H9 (cell line): ENCODE measurements at regions not wholly inside any gene's neighbourhood (a gene's known extent, or its start where the extent isn't known, plus 50 kb on each side); places are given as distances from the start of the nearest gene placed in this dataset.

ENCODE experiments used
- DNase-seq: peaks from one replicate; pipeline ENCODE4 v3.0.0-alpha.2; 2017
- H2AFZ ChIP-seq: one replicate; pipeline ENCODE4 v1.6.1; 2013; ENCODE audit warnings: mild to moderate bottlenecking, low read length, control low read depth, moderate library complexity
- H2AK5ac ChIP-seq: 2 replicates; pipeline ENCODE4 v1.6.1; 2013; ENCODE audit warnings: low read length, control low read depth, mixed read lengths; ENCODE audit not compliant: insufficient read length
- H2BK120ac ChIP-seq: one replicate; pipeline ENCODE4 v1.6.1; 2013; ENCODE audit warnings: low read depth, mild to moderate bottlenecking, low read length, control low read depth, inconsistent platforms; ENCODE audit not compliant: poor library complexity, severe bottlenecking
- H2BK12ac ChIP-seq: 2 replicates; pipeline ENCODE4 v1.6.1; 2013; ENCODE audit warnings: low read length, control low read depth, mixed read lengths, low read depth; ENCODE audit not compliant: insufficient read length
- H2BK15ac ChIP-seq: 2 replicates; pipeline ENCODE4 v1.6.1; 2013; ENCODE audit warnings: low read depth, low read length, control low read depth
- H2BK20ac ChIP-seq: one replicate; pipeline ENCODE4 v1.6.1; 2013; ENCODE audit warnings: low read depth, mild to moderate bottlenecking, low read length, control low read depth, inconsistent platforms; ENCODE audit not compliant: poor library complexity, severe bottlenecking
- H2BK5ac ChIP-seq: 2 replicates; pipeline ENCODE4 v1.6.1; 2013; ENCODE audit warnings: low read length, control low read depth, mixed read lengths; ENCODE audit not compliant: insufficient read length
- H3K14ac ChIP-seq: 2 replicates; pipeline ENCODE4 v1.6.1; 2013; ENCODE audit warnings: low read length, control low read depth; ENCODE audit not compliant: insufficient read depth
- H3K18ac ChIP-seq: 2 replicates; pipeline ENCODE4 v1.6.1; 2013; ENCODE audit warnings: low read depth, mild to moderate bottlenecking, mixed read lengths, low read length, control low read depth; ENCODE audit not compliant: insufficient read length
- H3K23ac ChIP-seq: 2 replicates; pipeline ENCODE4 v1.6.1; 2013; ENCODE audit warnings: low read length, control low read depth, mixed read lengths, low read depth; ENCODE audit not compliant: insufficient read length
- H3K23me2 ChIP-seq: 2 replicates; pipeline ENCODE4 v1.6.1; 2013; ENCODE audit warnings: low read depth, mild to moderate bottlenecking, mixed read lengths, low read length, control low read depth; ENCODE audit not compliant: insufficient read length, poor library complexity, severe bottlenecking
- H3K27ac ChIP-seq: 2 replicates; pipeline ENCODE4 v1.5.1; 2013; ENCODE audit warnings: low read length, control low read depth, mixed read lengths, low read depth; ENCODE audit not compliant: insufficient read length
- H3K27me3 ChIP-seq: 2 replicates; pipeline ENCODE4 v1.6.1; 2013; ENCODE audit warnings: low read length, control low read depth, inconsistent platforms; ENCODE audit not compliant: insufficient read depth
- H3K4ac ChIP-seq: 2 replicates; pipeline ENCODE4 v1.6.1; 2013; ENCODE audit warnings: low read depth, mild to moderate bottlenecking, control low read depth, inconsistent platforms, low read length, moderate library complexity
- H3K4me1 ChIP-seq: 2 replicates; pipeline ENCODE4 v1.6.1; 2013; ENCODE audit warnings: low read length, control low read depth, inconsistent platforms; ENCODE audit not compliant: insufficient read depth
- H3K4me2 ChIP-seq: 2 replicates; pipeline ENCODE4 v1.6.1; 2013; ENCODE audit warnings: low read length, control low read depth, mixed read lengths; ENCODE audit not compliant: insufficient read length, insufficient read depth
- H3K56ac ChIP-seq: 2 replicates; pipeline ENCODE4 v1.6.1; 2013; ENCODE audit warnings: low read depth, mild to moderate bottlenecking, mixed read lengths, low read length, control low read depth; ENCODE audit not compliant: insufficient read length
- H3K79me1 ChIP-seq: 2 replicates; pipeline ENCODE4 v1.6.1; 2013; ENCODE audit warnings: low read depth, mild to moderate bottlenecking, moderate library complexity, low read length, control low read depth, inconsistent platforms; ENCODE audit not compliant: insufficient read depth, poor library complexity, severe bottlenecking
- H3K79me2 ChIP-seq: 2 replicates; pipeline ENCODE4 v1.6.1; 2013; ENCODE audit warnings: low read length, control low read depth, inconsistent platforms; ENCODE audit not compliant: insufficient read depth
- H3K9ac ChIP-seq: 2 replicates; pipeline ENCODE4 v1.6.1; 2013; ENCODE audit warnings: low read length, control low read depth, mixed read lengths; ENCODE audit not compliant: insufficient read length; ENCODE audit errors: extremely low read depth
- H3K9me3 ChIP-seq: one replicate; pipeline ENCODE4 v1.6.1; 2013; ENCODE audit warnings: low read depth, low read length, inconsistent platforms; ENCODE audit not compliant: control insufficient read depth
- H3T11ph ChIP-seq: one replicate; pipeline ENCODE4 v1.6.1; 2013; ENCODE audit warnings: mild to moderate bottlenecking, low read length, control low read depth, inconsistent platforms
- H4K20me1 ChIP-seq: one replicate; pipeline ENCODE4 v1.6.1; 2013; ENCODE audit not compliant: control insufficient read depth, insufficient read length, insufficient read depth
- H4K5ac ChIP-seq: 2 replicates; pipeline ENCODE4 v1.6.1; 2013; ENCODE audit warnings: low read depth, mild to moderate bottlenecking, mixed read lengths, low read length, control low read depth; ENCODE audit not compliant: insufficient read length
- H4K8ac ChIP-seq: replicated peaks from 2 replicates; pipeline ENCODE4 v1.6.1; 2013; ENCODE audit warnings: low read length, control low read depth, mixed read lengths, low read depth; ENCODE audit not compliant: insufficient read length
- H4K91ac ChIP-seq: 2 replicates; pipeline ENCODE4 v1.6.1; 2013; ENCODE audit warnings: low read depth, mild to moderate bottlenecking, moderate library complexity, mixed read lengths, low read length, control low read depth; ENCODE audit not compliant: insufficient read length
- H3K27ac Mint-ChIP-seq, 3 experiments: 2 replicates in 2 of 3; 3 replicates in 1 of 3; pipeline ENCODE4 v1.8.0; 2020 to 2021; ENCODE audit warnings: mixed read lengths in 3 of 3, mild to moderate bottlenecking in 1 of 3, moderate library complexity in 1 of 3
- H3K27me3 Mint-ChIP-seq: 2 replicates; pipeline ENCODE4 v1.8.0; 2021; ENCODE audit warnings: low read depth, mild to moderate bottlenecking, moderate library complexity, mixed read lengths
- H3K36me3 Mint-ChIP-seq, 3 experiments: 2 replicates in 2 of 3; 3 replicates in 1 of 3; pipeline ENCODE4 v1.8.0; 2020 to 2021; ENCODE audit warnings: low read depth in 3 of 3, mixed read lengths in 3 of 3; ENCODE audit not compliant: insufficient read depth in 1 of 3
- H3K4me1 Mint-ChIP-seq, 2 experiments: 2 replicates each; pipeline ENCODE4 v1.8.0; 2020; ENCODE audit warnings: mixed read lengths in 2 of 2
- H3K4me3 Mint-ChIP-seq, 2 experiments: 2 replicates in 1 of 2; 3 replicates in 1 of 2; pipeline ENCODE4 v1.8.0; 2020 to 2021; ENCODE audit warnings: mild to moderate bottlenecking in 2 of 2, mixed read lengths in 2 of 2, moderate library complexity in 1 of 2
- H3K9me3 Mint-ChIP-seq, 2 experiments: 2 replicates in 1 of 2; 3 replicates in 1 of 2; pipeline ENCODE4 v1.8.0; 2020; ENCODE audit warnings: mild to moderate bottlenecking in 2 of 2, mixed read lengths in 2 of 2, moderate library complexity in 1 of 2
- WGBS: extraction: QIAGEN DNeasy Blood & Tissue Kit; methylation state at CpG from one replicate; pipeline ENCODE4 v1.1.7; 2013; ENCODE audit warnings: missing lambda C conversion rate, low lambda C conversion rate, mixed read lengths; ENCODE audit not compliant: insufficient read length; ENCODE audit errors: extremely low coverage; 5-methylcytosine and 5-hydroxymethylcytosine counted together
- TF ChIP-seq, protein P1 (sequence below): fragments of 200-600 bp; sonication (generic); conservative IDR thresholded peaks from 3 replicates; pipeline ENCODE4 v1.8.0; 2021; ENCODE audit warnings: antibody characterized with exemption, mild to moderate bottlenecking

DNA sequence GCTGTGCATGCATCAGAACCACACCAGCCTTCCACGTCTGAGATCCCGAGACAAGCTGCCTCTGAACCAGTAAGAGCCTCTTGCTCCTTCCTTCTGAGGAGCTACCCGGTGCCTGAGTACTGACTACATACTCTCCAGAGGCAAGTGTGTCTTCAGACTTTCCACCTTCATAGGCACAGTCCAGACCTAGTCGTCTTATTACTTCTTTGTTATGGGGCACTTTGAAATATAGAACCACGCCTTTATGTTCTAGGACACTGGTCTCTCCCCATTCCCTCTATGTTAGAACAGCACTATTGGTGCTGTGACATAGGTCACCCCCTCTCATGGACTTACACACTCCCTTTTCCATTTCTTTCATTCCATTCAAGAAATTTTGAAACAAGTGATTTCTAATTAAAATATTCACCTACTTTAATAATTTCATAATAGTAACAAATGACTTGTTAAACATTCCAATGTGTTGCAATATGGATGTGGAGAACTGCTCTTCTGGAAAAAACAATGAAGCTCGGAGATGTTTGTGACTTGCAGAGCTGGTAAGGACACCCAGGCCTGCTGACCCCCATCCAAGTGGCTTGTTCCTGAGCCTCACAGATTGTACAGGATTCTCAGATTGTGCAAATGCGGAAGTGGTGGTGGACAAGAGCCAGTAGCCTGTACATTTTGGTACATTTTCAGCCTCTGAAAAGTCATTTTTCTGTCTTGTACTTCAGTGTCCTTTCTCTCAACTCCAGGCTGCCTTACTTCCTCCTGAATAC lies 76.1 kb upstream of the SIPA1L2 start:
- TF ChIP-seq, protein P1, sequence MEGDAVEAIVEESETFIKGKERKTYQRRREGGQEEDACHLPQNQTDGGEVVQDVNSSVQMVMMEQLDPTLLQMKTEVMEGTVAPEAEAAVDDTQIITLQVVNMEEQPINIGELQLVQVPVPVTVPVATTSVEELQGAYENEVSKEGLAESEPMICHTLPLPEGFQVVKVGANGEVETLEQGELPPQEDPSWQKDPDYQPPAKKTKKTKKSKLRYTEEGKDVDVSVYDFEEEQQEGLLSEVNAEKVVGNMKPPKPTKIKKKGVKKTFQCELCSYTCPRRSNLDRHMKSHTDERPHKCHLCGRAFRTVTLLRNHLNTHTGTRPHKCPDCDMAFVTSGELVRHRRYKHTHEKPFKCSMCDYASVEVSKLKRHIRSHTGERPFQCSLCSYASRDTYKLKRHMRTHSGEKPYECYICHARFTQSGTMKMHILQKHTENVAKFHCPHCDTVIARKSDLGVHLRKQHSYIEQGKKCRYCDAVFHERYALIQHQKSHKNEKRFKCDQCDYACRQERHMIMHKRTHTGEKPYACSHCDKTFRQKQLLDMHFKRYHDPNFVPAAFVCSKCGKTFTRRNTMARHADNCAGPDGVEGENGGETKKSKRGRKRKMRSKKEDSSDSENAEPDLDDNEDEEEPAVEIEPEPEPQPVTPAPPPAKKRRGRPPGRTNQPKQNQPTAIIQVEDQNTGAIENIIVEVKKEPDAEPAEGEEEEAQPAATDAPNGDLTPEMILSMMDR, result no peak

More for the DNA sequence above, 76.1 kb upstream of the SIPA1L2 start:
- H2BK12ac ChIP-seq, result no peak overlapping the region
- H3K9me3 ChIP-seq, result no peaks in the 10 kb centered on the region
- H4K20me1 ChIP-seq, result no peaks in the 10 kb centered on the region
- H2AFZ ChIP-seq, result no peak overlapping the region
- no peak overlapping the region for H3K4me3 Mint-ChIP-seq
- WGBS, result no CpG with 5 or more reads among the region's 7 CpGs
- H3K4me2 ChIP-seq, result no peak overlapping the region
- H3K36me3 Mint-ChIP-seq, result no peaks in the 10 kb centered on the region
- no peak overlapping the region for H3K23ac ChIP-seq
- H3K27ac Mint-ChIP-seq, result no peak overlapping the region
- H2AK5ac ChIP-seq, result no peak overlapping the region
- no peaks in the 10 kb centered on the region; the same call in 1 of the 2 replicates for H3K27me3 Mint-ChIP-seq
- no peaks in the 10 kb centered on the region for H3K4me1 ChIP-seq
- no peak overlapping the region for H2BK20ac ChIP-seq
- H3K79me1 ChIP-seq, result no peaks in the 10 kb centered on the region
- H4K5ac ChIP-seq, result no peak overlapping the region
- no peak overlapping the region for H3K9ac ChIP-seq
- H3K79me2 ChIP-seq, result no peaks in the 10 kb centered on the region
- no peaks in the 10 kb centered on the region for H3K23me2 ChIP-seq
- no peak overlapping the region for H3K27ac ChIP-seq
- no peak overlapping the region for H3K56ac ChIP-seq
- no peak overlapping the region for H2BK15ac ChIP-seq
- no peaks in the 10 kb centered on the region for H3K27me3 ChIP-seq
- H3K18ac ChIP-seq, result no peak overlapping the region
- H3K14ac ChIP-seq, result no peak overlapping the region
- no peak overlapping the region for H4K8ac ChIP-seq
- H2BK120ac ChIP-seq, result no peak overlapping the region
- H3K9me3 Mint-ChIP-seq, result peaks cover 0 to 5% of the 10 kb centered on the region in 2 experiments; a peak in 3 of 5 replicates
- DNase-seq, result no peak
- H4K91ac ChIP-seq, result no peak overlapping the region
- no peak overlapping the region for H3K4ac ChIP-seq
- no peaks in the 10 kb centered on the region for H3K4me1 Mint-ChIP-seq
- H3T11ph ChIP-seq, result no peak overlapping the region
- no peak overlapping the region for H2BK5ac ChIP-seq
